OCI-LY7 (cell line): ENCODE measurements at regions not wholly inside any gene's neighbourhood (a gene's known extent, or its start where the extent isn't known, plus 50 kb on each side); places are given as distances from the start of the nearest gene placed in this dataset.

Experiments used
- BruUV-seq: library from RNA; stranded (reverse); fragments of 400-500 nt; replicated peaks from 2 replicates; lab custom pipeline; 2021; lab: Mats Ljungman, UMichigan
- CTCF ChIA-PET: fragments of 300-600 bp; sonication (Branson Sonifier 250); formaldehyde crosslinking; loops from one replicate; lab custom pipeline; 2022; ENCODE audit warnings: antibody characterized with exemption; ENCODE audit not compliant: unreplicated experiment; lab: Charles Lee
- POLR2A ChIA-PET: fragments of 300-600 bp; sonication (Branson Sonifier 250); formaldehyde crosslinking; loops from one replicate; lab custom pipeline; 2022; ENCODE audit warnings: antibody characterized with exemption; lab: Charles Lee
- DNase-seq: peaks from one replicate; pipeline ENCODE4 v3.0.0-alpha.2; 2015; ENCODE audit warnings: low spot score
- H2AFZ ChIP-seq: fragments of 200-600 bp; sonication (generic), shearing (Covaris generic); 2 replicates; pipeline ENCODE4 v1.6.1; 2014; ENCODE audit warnings: mild to moderate bottlenecking, antibody characterized with exemption, low read length, moderate library complexity
- H3K27ac ChIP-seq: fragments of 200-600 bp; sonication (generic); 2 replicates; pipeline ENCODE4 v1.5.1; 2014; ENCODE audit warnings: mixed run types, low read depth, mild to moderate bottlenecking, moderate library complexity, low read length, inconsistent platforms; ENCODE audit not compliant: poor library complexity, severe bottlenecking
- H3K36me3 ChIP-seq: fragments of 200-600 bp; sonication (generic); 2 replicates; pipeline ENCODE4 v1.6.1; 2014; ENCODE audit warnings: mild to moderate bottlenecking, antibody characterized with exemption, low read length, moderate library complexity, mixed read lengths; ENCODE audit not compliant: insufficient read depth
- H3K4me1 ChIP-seq: fragments of 200-600 bp; sonication (generic); 2 replicates; pipeline ENCODE4 v1.5.1; 2014; ENCODE audit warnings: mild to moderate bottlenecking, low read length; ENCODE audit not compliant: insufficient read depth, poor library complexity, severe bottlenecking
- H3K4me2 ChIP-seq: fragments of 200-600 bp; sonication (generic); 2 replicates; pipeline ENCODE4 v1.6.1; 2014; ENCODE audit warnings: mild to moderate bottlenecking, low read length
- H3K4me3 ChIP-seq: fragments of 200-600 bp; sonication (generic); 2 replicates; pipeline ENCODE4 v1.5.1; 2014; ENCODE audit warnings: mild to moderate bottlenecking, low read depth, low read length; ENCODE audit not compliant: poor library complexity, severe bottlenecking
- H3K79me2 ChIP-seq: fragments of 200-600 bp; sonication (generic); 2 replicates; pipeline ENCODE4 v1.6.1; 2016; ENCODE audit warnings: low read depth, mild to moderate bottlenecking, low read length, moderate library complexity, mixed read lengths; ENCODE audit not compliant: insufficient read depth
- H3K9me2 ChIP-seq: fragments of 200-600 bp; sonication (generic); 2 replicates; pipeline ENCODE4 v1.6.1; 2016; ENCODE audit warnings: mild to moderate bottlenecking, low read length, mixed read lengths; ENCODE audit not compliant: insufficient read depth
- H3K9me3 ChIP-seq: fragments of 200-600 bp; sonication (generic); 2 replicates; pipeline ENCODE4 v1.6.1; 2014; ENCODE audit warnings: mild to moderate bottlenecking, mixed run types, low read length, mixed read lengths
- H4K20me1 ChIP-seq: fragments of 200-600 bp; sonication (generic); 2 replicates; pipeline ENCODE4 v1.6.1; 2014; ENCODE audit warnings: mild to moderate bottlenecking, antibody characterized with exemption, low read length, moderate library complexity, mixed read lengths; ENCODE audit not compliant: insufficient read depth
- CTCF ChIP-seq: fragments of 200-600 bp; sonication (generic); conservative IDR thresholded peaks from 2 replicates; pipeline ENCODE4 v1.5.1; 2014; ENCODE audit warnings: mild to moderate bottlenecking, antibody characterized with exemption, low read length, moderate library complexity, mixed read lengths
- EZH2phosphoT487 ChIP-seq: fragments of 200-600 bp; sonication (generic); IDR thresholded peaks from 2 replicates; pipeline ENCODE4 v1.6.1; 2018; ENCODE audit warnings: low read depth, borderline replicate concordance, mild to moderate bottlenecking, mixed run types, antibody characterized with exemption, low read length, moderate library complexity, mixed read lengths
- intact Hi-C: fragments of 100-400 bp; cut with micrococcal nuclease; formaldehyde crosslinking; loops from one replicate; pipeline ENCODE4 v1.10.0; 2022; ENCODE audit not compliant: unreplicated experiment

GRCh38 chr5:2306711-2307110 is 424.0 kb upstream of the IRX4 start:
- POLR2A ChIA-PET: no interaction called here

DNA sequence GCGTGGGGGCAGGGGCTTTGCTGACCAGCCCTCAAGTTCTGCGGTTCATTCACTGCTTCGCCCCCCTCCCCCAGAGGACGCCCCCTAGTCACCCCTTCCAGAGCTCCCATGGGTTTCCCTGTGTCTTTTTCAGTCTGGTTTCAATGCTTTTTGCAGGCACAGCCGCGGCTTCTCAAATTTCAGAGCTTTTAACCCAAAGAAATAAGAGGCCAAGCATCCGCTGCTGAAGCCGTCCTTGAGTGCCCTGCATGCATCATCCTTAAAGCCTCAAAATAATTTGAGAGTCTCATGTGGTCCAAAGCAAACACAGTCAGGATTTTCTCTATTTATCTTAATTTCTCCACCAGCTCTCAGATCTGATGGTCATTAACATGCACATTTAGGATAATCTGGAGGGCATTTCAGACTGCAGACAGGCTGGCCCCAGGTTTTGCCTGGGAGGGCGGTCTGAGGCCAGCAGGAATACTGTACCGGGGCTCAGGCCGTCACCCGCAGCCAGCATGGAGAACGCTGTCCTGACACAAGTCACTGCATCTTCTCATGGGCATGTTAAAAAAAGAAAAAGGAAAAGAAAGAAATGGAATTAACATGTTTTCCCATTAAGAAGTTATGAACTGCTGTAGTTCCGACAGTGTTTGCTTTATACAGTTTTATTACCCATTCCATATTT is 420.8 kb upstream of the IRX4 start:
- ChIA-PET CTCF (no interaction called here), POLR2A (no interaction called here)
- intact Hi-C loops: no loop called here
- Histone ChIP-seq H4K20me1 (no peaks in the 10 kb centered on the region), H3K79me2 (no peaks in the 10 kb centered on the region), H3K27ac (no peak overlapping the region), H3K4me1 (no peaks in the 10 kb centered on the region), H3K9me2 (no peaks in the 10 kb centered on the region), H3K9me3 (no peaks in the 10 kb centered on the region), H3K4me3 (no peak overlapping the region), H2AFZ (no peak overlapping the region), H3K36me3 (no peaks in the 10 kb centered on the region), H3K4me2 (no peak overlapping the region)
- no peak for DNase-seq
- TF ChIP-seq EZH2phosphoT487: no peak
- TF ChIP-seq CTCF: no peak
- no TSS peak for BruUV-seq

More at GRCh38 chr5:2306711-2307110, 424.0 kb upstream of the IRX4 start:
- H3K9me2 ChIP-seq: no peaks in the 10 kb centered on the region
- H3K79me2 ChIP-seq: no peaks in the 10 kb centered on the region
- no peak overlapping the region for H3K27ac ChIP-seq
- DNase-seq: no peak
- H3K9me3 ChIP-seq: no peaks in the 10 kb centered on the region
- no peak overlapping the region for H2AFZ ChIP-seq
- no peaks in the 10 kb centered on the region for H3K36me3 ChIP-seq
- no peak overlapping the region for H3K4me3 ChIP-seq
- no peaks in the 10 kb centered on the region for H3K4me1 ChIP-seq
- CTCF ChIA-PET: no interaction called here
- intact Hi-C loops: no loop called here
- no TSS peak for BruUV-seq
- H3K4me2 ChIP-seq: no peak overlapping the region
- no peaks in the 10 kb centered on the region for H4K20me1 ChIP-seq
- TF ChIP-seq CTCF: no peak
- no peak for TF ChIP-seq EZH2phosphoT487

GRCh38 chr5:2302169-2302568 is 419.4 kb upstream of the IRX4 start:
- no peaks in the 10 kb centered on the region for H3K4me1 ChIP-seq
- no peaks in the 10 kb centered on the region for H3K79me2 ChIP-seq
- no peaks in the 10 kb centered on the region for H3K9me2 ChIP-seq
- no peak for DNase-seq
- H3K9me3 ChIP-seq: no peaks in the 10 kb centered on the region
- no peak overlapping the region for H3K4me3 ChIP-seq
- no TSS peak for BruUV-seq
- intact Hi-C loops: no loop called here
- H3K27ac ChIP-seq: no peak overlapping the region
- H4K20me1 ChIP-seq: no peaks in the 10 kb centered on the region
- ChIA-PET POLR2A (interaction anchor here (0.7 kb wide), 1 partner anchor 1911 kb away, joined by 3 read pairs; no protein-coding TSS in a partner anchor), CTCF (interaction anchor here (0.5 kb wide), 1 partner anchor 47 kb away, joined by 3 read pairs; no protein-coding TSS in a partner anchor)
- H3K36me3 ChIP-seq: no peaks in the 10 kb centered on the region
- H3K4me2 ChIP-seq: no peak overlapping the region
- TF ChIP-seq EZH2phosphoT487 (no peak), CTCF (no peak)
- H2AFZ ChIP-seq: no peak overlapping the region
